Kidney (tissue), 13 donors: ENCODE measurements at regions not wholly inside any gene's neighbourhood (a gene's known extent, or its start where the extent isn't known, plus 50 kb on each side); places are given as distances from the start of the nearest gene placed in this dataset.
A peak's percentile ranks its signal among the peaks of the same experiment; 100 is the strongest.

Source experiments
- DNase-seq, 5 donors: peaks; one replicate each; pipeline ENCODE4 v3.0.0-alpha.2; 2013 to 2020
- FAIRE-seq: peaks from 2 replicates; lab custom pipeline; 2012; peaks lifted over from hg19 to GRCh38; lab: Jason Lieb, UNC
- H3K27ac ChIP-seq, 2 donors: one replicate each; pipeline ENCODE4 v1.7.0; 2013; ENCODE audit warnings: low read depth in 2 of 2, low read length in 2 of 2, inconsistent platforms in 1 of 2
- H3K27me3 ChIP-seq: one replicate; pipeline ENCODE4 v1.7.1; 2013; ENCODE audit warnings: low read length, inconsistent platforms; ENCODE audit not compliant: control insufficient read depth, insufficient read depth
- H3K36me3 ChIP-seq, 3 donors: one replicate each; pipeline versions ENCODE4 v1.7.0 to v1.7.1; 2013; ENCODE audit warnings: low read length in 3 of 3, control low read depth in 1 of 3, inconsistent platforms in 1 of 3; ENCODE audit not compliant: insufficient read depth in 3 of 3, control insufficient read depth in 2 of 3
- H3K4me1 ChIP-seq, 3 donors: one replicate each; pipeline versions ENCODE4 v1.7.0 to v1.7.1; 2013; ENCODE audit warnings: low read length in 3 of 3, inconsistent platforms in 1 of 3, low read depth in 1 of 3; ENCODE audit not compliant: control insufficient read depth in 2 of 3, insufficient read depth in 2 of 3
- H3K4me3 ChIP-seq, 3 donors: one replicate each; pipeline versions ENCODE4 v1.7.0 to v1.8.1; 2013; ENCODE audit warnings: low read length in 3 of 3, control low read depth in 1 of 3, inconsistent platforms in 1 of 3
- H3K9ac ChIP-seq, 3 donors: one replicate each; pipeline versions ENCODE4 v1.7.0 to v1.7.1; 2013; ENCODE audit warnings: low read length in 3 of 3, control low read depth in 1 of 3, inconsistent platforms in 1 of 3
- H3K9me3 ChIP-seq, 3 donors: one replicate each; pipeline versions ENCODE4 v1.7.0 to v1.7.1; 2013; ENCODE audit warnings: low read length in 3 of 3, control low read depth in 1 of 3, inconsistent platforms in 1 of 3; ENCODE audit not compliant: control insufficient read depth in 2 of 3, insufficient read depth in 1 of 3
- CTCF ChIP-seq: IDR thresholded peaks from 3 replicates; pipeline ENCODE4 v1.5.1; 2012; ENCODE audit warnings: mild to moderate bottlenecking, moderate library complexity, borderline replicate concordance; ENCODE audit not compliant: insufficient read depth; ENCODE audit errors: extremely low read depth
- intact Hi-C: fragments of 100-400 bp; cut with DNase I; formaldehyde crosslinking; loops from one replicate; pipeline ENCODE4 v1.11.1; 2022
- donor health status: control.
- donor health status: control.
- donor health status: control.
- donor health status: control.
- donor health status: control.
- donor health status: DM: yes; HTN: yes; CAD: no.
- donor health status: Normal renal cell carcinoma (clear cell type).

GRCh38 chr22:49549256-49550140, 278.2 kb downstream of the BRD1 start:
- Histone ChIP-seq H3K9me3 (peaks cover 0 to 4% (median 0%) of the 10 kb centered on the region in 3 donors), H3K27ac (no peak overlapping the region), H3K27me3 (no peaks in the 10 kb centered on the region), H3K9ac (no peak overlapping the region), H3K4me1 (no peaks in the 10 kb centered on the region), H3K4me3 (no peak overlapping the region), H3K36me3 (no peaks in the 10 kb centered on the region)
- DNase-seq (peak in 1 of 5 donors; percentile 13), FAIRE-seq (no peak)
- TF ChIP-seq CTCF: no peak
- intact Hi-C loops: no loop called here

DNA sequence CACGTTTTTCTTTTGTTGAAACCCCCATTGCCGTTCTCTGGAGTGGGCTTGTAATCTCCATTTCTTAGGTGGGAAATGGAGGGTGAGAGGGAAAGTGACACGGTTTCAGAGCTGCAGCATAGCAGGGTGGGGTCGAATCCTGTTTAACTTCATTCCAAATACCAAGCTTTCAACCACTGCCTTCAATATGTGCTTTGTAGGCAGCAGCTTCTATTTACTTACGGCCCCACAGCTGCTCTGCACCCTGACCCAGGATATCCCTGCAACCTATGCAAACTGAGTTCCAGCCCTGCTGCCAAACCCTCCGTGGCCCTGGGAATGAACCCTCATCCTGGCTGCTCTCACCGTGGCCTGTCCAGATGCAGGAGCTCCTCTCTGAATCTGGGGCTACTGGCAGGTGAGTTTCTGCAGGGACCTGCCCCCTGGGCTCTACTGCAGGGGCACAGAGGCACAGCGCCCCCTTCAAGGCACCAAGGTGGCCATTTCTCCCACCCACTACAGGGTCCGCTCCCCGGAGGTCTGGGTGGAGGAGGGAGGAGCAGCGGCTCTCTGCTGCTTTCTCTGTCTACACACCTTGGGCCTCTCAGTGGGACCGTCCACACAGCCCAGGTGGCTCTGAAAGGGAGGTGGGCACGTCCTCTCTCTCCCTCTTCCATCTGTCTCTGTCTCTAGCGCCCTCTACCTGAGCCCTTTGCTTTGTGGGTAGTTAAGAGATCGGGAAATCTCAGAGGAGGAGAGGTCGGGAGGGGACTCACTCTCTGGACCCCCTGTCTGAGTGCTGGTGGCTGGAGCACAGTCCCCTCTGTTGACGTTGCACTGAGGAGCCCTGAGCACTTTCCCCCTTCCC, 279.1 kb downstream of the BRD1 start:
- DNase-seq: peak in 2 of 5 donors; percentile 13 to 57
- H3K27ac ChIP-seq: no peak overlapping the region
- FAIRE-seq: no peak
- H3K36me3 ChIP-seq: no peaks in the 10 kb centered on the region
- no peak for TF ChIP-seq CTCF
- no peak overlapping the region for H3K9ac ChIP-seq
- intact Hi-C loops: no loop called here
- H3K27me3 ChIP-seq: peaks cover under 1% of the 10 kb centered on the region
- no peak overlapping the region for H3K4me3 ChIP-seq
- no peaks in the 10 kb centered on the region for H3K4me1 ChIP-seq
- H3K9me3 ChIP-seq: peaks cover 0 to 4% (median 0%) of the 10 kb centered on the region in 3 donors

GRCh38 chr22:49547751-49548239, 279.9 kb downstream of the BRD1 start:
- Histone ChIP-seq H3K27ac (no peak overlapping the region), H3K9ac (no peak overlapping the region), H3K9me3 (peaks cover 0 to 4% (median 0%) of the 10 kb centered on the region in 3 donors), H3K4me1 (no peaks in the 10 kb centered on the region), H3K4me3 (no peak overlapping the region), H3K27me3 (peaks cover 2% of the 10 kb centered on the region), H3K36me3 (no peaks in the 10 kb centered on the region)
- peak in 2 of 5 donors; percentile 23 to 49 for DNase-seq
- no peak for TF ChIP-seq CTCF
- intact Hi-C loops: no loop called here
- no peak for FAIRE-seq
